DMS53 treated with DMSO at 0.1 percent for 48 hours (cell line): ENCODE measurements at regions not wholly inside any gene's neighbourhood (a gene's known extent, or its start where the extent isn't known, plus 50 kb on each side); places are given as distances from the start of the nearest gene placed in this dataset.
"Not testable (repeated sequence)": the region's sequence is repeated elsewhere in the genome, so short reads cannot be mapped to it uniquely, and the experiment has no call there.

Source experiments
- DNase-seq: peaks from one replicate; lab custom pipeline; 2025; ENCODE audit not compliant: unreplicated experiment; lab: John Stamatoyannopoulos, UW

DNA sequence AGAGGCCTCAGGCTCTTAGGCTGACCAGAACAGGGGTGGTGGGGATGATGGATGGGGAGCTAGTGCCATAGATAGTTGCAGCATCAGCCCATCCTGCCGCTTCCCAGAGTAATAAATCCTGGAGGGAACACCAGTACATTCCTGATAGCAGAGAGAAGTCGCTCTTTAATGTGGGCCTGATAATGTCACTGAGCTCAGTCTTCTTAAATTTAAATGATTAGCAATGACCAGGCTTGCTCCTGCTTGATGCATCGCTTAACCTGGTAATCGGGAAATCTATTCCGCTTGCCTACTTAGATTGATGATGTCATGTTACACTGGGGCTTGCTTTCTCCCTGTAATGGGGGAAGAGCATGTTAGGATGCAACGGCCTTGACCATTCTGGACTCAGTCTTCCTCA, 218.6 kb upstream of the PLXNA2 start:
- no peak for DNase-seq

DNA sequence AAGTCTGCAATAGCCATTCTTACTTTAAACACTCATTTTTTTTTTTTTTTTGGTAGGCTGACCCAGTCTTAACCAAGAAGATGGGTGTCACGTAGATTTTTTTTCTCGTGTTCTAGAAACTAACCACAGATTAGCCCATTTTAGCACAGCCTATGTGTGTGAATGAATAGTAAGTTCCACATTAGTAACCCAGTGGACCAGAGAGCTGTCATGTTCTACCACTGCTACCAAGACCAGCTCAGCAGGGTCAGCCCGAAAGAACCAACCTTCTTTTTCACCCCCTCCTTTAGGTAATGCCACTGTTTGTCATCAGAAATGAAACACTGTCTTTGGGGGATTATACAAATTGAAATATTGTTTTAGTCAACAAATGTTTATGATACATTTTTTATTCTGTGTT, 221.1 kb upstream of the PLXNA2 start:
- DNase-seq: no peak

DNA sequence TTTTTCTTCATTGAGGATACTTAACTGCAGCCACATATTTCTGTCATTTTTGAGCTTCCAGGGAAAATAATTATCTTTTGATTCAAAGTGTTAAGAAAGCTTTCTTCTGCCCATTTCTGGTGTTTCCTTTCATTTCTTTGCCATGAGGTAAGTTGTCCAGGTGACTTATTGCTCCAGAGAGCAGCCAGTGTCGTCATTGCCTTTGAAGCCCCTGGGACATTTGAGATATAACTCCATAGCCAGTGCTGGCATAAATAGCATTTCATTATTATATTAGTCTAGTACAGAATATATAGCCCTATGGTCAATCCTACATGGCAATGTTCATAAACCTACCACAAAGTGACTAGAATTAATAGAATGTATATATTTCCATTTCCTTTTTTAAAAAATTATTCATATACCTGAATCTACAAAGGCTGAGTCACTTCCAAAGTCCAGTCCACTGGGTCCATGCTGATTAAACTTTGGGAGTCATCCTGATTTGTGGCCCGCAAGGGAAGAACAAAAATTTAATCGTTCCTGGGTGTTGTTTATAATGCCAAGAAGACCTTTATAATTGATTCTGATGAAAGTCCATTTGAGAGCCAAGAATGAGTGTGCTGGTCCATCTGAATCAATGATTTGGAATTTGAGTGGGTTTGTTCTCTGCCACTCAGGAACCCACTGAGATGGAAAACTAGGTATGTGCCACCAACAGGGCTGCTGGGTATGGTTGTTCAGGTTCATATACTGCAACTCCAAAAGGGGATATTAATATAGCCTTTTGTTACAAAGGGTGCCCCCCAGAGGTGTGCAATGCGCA, 221.8 kb upstream of the PLXNA2 start:
- no peak for DNase-seq

DNA sequence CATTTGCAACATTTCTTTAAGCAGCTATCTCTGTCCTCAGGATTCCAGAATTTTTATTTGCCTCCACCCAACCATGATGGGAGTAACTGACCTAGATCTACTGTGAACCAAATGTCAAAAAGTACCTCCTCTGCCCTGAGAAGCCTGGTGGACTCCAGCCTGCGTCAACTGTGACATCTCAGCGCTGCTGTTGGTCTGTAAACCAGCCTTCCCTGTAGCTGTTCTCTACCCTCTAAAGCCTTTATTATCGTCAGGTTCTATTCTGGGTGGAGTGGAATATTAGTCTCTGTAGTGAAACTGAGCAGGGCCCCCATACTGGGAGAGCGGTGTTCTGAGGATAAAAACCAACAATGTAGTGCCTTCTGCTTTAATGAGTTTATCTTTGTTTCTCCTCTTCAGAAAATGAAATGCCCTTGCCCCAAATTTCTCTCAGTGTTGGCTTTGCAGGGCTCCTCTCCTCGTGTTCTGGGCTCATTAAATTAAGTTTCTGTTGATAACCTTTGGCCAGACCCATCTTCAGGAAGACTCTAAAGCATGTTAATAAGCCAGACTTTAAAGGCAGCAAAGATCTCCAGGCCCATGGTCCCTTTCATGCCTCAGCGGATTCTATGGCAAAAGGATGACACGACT, 223.1 kb upstream of the PLXNA2 start:
- no peak for DNase-seq

DNA sequence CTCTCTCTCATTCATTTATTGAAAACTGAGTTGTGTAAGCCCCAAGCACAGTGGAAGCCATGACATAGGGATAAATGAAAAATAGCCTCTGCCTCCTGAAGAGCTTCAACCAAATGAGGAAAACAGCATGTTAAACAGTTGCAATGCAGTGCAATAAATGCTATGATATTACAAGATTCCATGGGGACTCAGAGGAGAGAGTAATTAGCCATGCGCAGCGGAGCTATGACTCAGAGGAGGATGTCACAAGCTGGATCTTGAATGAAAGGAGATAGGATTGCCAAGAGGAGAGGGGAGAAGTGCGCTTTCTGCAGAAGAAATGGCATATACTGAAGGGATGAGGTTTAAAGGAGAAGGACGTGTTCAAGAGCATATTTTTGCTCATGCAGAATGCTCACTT, 231.3 kb upstream of the PLXNA2 start:
- DNase-seq: no peak

DNA sequence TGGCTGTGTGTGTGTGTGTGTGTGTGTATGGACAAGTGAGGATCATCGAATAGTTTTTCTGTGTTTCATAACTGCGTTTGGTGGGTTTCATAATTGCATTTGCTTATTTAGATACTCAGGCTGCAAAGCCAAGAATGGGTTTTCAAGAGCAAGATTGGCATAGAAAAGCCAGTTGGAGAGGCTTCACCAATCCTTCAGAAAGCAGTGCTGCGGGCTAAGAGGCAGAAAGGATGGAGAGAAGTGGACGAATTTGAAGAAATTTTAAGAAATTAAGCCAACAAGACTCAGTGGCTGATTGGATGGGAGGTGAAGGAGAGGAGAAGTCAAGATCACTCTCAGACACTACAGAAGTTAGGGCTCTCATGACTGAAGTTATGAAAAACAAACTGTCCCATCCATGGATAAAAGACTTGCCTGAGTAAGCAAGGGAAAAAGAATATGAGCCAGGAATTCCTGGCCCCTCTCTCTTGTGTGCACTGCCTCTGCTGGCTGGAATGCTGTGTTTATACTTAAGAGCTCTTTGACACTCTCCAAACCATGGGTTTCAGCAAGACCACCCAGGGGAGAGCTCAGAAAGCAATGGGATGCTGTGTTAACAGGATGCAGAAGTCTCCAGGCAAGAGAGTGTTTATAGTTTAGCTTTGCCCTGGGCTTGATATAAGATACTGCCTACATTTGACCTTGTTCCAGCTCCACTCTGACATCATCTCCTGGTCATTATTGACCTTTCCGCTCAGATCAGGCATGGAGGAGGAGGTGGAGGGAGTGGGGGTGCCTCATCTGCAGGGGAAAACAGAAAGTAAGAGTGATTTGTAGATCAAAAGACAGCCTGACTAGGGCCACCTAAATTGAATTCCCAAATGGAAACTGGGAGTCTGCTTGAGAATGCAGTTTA, 232.0 kb upstream of the PLXNA2 start:
- peak; percentile 68 for DNase-seq

DNA sequence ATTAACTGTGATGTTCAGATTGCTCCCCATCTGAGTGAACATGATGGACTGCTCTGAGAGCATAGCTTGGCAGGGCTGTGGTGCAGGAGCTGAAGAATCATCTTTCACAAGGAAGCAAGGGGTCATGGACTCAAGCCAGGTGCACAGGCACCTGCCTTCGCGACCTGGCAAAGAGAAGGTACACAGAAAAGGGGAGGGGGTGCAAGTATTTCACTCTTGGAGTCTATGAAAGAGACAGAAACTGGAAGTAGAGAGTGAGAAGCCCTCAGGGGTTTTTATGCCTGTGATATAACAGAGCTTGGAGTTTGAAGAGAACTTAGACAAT, 232.6 kb upstream of the PLXNA2 start:
- DNase-seq: peak; percentile 68

DNA sequence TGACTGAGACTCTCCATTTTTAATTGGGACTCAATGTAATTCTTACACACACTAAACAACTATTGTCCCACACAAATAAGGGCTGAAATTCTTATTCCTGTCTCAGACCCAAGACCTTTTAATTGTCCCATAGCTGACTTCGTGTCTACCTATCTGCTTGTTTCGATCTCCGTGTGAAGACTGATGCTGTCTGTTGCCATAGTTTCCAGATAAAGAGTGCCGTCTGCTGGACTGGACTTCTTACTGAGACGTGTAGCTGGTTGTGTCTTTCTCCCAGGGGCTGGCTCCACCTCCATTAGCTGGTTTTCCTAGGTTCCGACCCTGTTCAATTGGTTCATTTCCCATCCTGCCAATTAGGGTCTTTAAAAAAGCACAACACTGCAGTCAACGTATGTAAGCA, 235.3 kb upstream of the PLXNA2 start:
- DNase-seq: no peak

DNA sequence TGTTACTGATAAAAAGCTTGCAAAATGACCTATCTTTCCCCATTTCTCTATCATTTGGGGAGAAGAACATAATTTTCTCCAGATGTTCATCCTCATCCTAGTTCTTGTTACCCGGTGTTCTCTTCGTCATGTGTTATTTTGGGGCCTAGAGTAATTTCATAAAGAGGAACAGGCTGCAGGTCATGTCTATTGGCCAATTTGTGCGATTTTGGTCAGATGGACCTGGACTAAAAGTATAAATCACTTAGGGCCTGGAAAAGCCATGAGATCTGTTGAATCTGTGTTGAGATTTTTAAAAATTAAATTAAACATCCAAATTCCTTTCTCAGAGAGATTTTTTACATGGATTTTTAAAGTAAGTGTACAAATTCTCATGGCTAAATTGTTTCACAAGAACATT, 241.3 kb upstream of the PLXNA2 start:
- DNase-seq: no peak

DNA sequence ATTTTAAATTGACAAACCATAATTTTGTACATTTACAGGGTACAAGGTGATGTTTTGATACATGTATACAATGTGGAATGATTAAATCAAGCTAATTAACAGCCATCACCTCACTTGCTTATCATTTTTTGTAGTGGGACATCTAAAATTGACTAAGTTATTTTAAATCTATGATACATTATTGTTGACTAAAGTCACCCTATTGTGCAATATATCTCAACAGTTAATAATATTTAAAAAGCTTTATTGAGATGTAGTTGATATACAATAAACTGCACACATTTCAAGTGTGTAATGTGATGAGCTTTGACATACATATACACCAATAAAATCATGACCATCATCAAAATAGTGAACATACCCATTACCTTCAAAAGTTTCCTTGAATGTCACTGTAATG, 242.5 kb upstream of the PLXNA2 start:
- DNase-seq: no peak

DNA sequence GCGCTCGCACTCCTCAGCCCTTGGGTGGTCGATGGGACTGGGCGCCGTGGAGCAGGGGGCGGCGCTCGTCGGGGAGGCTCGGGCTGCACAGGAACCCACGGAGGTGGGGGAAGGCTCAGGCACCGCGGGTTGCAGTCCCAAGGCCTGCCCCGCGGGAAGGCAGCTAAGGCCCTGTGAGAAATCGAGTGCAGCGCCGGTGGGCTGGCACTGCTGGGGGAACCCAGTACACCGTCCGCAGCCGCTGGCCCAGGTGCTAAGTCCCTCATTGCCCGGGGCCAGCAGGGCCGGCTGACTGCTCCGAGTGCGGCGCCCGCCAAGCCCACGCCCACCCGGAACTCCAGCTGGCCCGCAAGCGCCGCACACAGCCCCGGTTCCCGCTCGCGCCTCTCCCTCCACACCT, 244.2 kb upstream of the PLXNA2 start:
- DNase-seq: not testable (repeated sequence)

DNA sequence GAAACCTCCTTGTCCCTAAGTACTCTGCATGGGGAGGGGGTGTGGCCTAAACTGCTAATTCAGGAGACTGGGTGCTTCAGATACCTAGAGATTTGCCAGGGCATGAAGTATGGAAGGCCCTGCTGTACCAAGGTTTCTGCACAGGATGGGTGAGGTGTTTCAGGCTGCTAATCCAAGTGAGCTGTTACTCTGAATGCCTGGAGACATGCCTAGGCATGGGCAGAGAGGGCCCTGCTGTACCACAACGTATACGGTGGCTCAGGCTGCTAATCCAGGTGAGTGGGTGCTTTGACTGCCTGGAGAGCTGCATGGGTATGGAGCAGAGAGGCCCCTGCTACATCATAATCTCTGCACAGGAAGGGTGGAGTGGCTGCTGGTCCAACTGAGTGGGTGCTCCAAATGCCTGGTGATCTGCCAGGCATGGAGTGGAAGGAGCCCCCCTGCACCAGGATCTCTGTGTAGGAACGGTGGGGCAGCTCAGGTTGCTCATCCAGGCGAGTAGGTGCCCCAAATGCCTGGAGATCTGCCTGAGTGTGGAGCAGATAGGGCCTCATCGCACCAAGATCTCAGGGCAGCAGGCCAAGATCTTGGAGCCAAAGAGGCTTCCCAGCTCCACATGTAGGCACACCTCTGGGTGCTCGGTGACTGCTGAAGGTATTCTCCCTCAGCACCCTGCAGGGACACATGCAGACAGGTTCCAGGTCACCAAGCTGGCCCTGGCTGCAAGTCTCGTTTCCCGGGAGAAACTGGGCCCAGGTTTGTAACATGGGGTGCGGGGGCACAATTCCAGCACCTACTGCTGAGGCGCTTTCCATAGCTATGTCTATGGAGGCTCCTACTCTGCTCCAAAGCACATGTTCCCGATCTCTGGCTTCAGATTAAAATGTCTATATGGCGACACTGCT, 252.5 kb upstream of the PLXNA2 start:
- DNase-seq: no peak

DNA sequence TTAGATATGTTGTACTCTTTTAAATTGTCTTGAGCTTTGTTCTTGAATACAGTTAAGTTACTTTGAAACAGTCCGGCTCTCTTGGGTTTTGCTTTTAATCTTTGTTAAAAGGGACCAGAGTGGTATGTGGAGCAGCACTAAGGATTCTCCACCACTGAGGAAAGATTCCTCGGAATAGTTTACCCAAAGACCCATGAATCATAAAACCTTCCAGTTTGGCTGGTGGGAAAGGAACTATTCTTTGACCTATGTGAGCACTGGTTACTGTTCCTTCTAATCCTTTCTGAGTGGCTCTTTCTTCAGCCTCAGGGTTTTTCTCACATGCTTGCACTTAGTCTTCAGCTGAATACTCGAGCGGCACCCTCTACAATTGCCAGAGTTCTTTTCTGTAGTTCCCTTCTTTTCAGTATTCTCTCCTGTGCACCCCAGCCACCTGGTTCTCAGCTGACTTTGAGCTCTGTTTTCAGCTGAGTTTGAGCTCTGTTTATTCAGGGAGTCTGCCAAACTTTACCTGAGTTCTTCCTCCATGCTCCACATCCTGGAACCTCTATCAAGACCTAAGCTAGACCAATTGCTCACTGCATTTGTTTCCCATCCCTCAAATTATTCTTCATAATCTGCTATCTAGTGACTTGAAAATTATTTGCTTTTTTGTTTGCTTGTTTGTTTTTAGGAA, 253.8 kb upstream of the PLXNA2 start:
- DNase-seq: peak; percentile 28

DNA sequence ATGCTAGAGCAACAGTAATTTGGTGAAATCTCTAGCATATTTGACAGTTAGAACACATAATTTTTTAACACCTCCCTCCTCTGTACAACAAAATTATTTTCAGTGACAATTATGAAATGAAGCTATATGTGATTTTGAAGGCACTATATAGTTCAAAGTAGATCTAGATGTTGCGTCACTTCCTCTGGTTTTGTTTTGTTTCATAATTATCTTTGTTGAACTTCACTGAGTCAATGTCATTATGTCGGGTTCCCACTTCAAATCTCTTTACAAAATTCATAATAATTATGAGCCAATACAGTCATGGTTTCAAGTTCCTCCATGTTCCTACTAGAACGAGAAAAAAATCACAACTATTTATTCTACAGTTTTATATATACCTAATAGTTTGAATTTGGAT, 254.8 kb upstream of the PLXNA2 start:
- no peak for DNase-seq

DNA sequence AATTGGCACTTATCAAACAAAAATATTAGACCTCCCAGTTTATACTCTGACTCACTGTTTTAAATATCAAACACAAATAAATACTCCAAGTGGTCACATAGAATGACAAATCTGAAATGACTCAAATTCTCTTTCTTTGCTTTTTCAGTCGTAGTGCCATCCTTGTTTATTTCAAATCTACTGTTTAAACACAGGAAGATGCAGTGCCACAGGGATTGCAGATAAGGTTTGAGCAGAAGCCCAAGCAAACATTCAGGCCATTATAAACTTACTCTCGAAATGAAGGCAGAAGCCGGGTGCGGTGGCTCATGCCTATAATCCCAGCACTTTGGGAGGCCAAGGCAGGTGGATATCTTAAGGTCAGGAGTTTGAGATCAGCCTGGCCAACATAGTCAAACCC, 255.4 kb upstream of the PLXNA2 start:
- peak; percentile 76 for DNase-seq

DNA sequence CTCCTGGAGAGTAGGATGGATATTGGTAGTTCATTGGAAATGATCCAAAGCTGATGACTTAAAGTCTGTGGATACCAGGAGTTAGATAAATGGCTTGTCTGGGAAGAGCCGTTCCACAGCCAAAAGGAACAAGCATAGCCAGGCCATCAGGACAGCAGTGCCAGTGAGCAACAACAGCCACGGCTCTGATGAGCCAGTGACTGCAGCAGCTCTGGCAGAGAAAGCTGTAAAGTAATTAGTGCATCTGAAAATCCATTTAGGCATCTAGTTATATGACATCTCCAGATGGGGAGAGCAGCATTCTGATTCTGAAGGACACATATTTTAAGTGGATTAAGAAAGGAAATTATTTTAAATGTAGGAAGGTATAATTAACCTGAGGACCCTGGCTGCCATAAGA, 256.2 kb upstream of the PLXNA2 start:
- DNase-seq: no peak

DNA sequence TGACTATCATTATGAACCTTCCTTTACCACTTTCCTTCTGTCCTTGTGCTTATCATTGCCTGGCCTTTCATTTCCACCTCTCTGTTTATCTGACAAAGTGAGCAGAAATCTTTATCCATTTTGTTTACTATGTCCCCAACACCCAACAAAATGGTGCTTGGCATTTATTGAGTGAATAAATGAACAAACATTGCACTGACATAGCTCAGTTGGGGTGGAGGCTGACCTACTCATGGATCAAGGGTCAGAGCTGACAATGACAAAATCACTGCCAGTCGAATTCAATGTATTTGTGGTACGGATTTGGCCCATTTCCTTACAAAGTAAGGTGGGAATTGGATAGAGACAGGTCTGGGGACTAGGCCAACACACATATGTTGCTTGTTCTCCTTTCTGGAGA, 257.4 kb upstream of the PLXNA2 start:
- DNase-seq: no peak

DNA sequence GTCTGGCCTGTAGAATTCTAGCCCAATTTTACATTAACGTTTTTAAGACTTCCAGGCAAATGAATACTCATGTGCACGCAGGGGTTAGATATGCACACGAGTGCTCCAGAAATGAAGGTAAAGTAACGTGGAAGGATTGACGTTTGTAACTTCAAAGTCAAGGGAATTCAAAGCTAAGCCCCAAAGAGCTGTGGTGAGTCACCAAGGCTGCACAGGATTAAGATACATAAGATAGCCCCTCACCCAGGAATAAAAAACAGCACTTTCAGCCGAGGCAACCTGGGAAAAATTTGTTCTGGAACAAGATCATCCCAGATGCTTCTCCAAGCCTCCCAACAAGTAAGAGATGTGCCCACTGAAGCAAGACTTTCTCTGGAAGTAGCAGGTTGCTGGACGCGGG, 259.6 kb upstream of the PLXNA2 start:
- no peak for DNase-seq

DNA sequence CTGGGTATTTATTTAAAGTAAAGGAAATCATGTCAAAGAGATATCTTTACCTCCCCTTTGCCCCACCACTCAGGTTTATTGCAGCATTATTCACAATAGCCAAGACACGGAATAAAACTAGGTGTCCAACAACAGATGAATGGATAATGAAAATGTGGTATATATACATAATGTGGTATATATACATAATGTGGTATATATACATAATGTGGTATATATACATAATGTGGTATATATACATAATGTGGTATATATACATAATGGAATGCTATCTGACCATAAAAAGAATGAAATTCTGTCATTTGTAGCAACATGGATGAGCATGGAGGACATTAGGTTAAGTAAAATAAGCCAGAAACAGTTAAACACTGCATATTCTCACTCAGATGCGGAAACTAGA, 262.6 kb upstream of the PLXNA2 start:
- DNase-seq: no peak

DNA sequence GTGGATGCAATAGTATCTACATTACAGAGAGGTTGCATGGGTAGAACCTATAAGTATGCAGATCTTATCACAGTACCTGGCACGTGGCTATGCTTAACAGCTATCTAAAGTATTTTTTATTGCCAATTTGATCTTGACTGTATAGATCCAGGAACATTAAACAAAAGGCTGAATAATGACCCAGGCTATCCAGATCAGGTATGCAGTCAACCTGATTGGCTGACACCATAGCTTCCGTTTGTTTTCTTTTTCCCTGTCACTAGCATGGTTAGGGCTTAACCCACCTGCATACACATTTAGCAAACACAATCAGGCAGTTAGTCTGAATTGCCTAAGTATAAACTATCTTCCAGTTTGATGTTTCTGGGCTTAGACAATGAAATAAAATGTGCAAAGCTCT, 264.9 kb upstream of the PLXNA2 start:
- DNase-seq: no peak
